NCI-H446 (cell line): ENCODE measurements at regions not wholly inside any gene's neighbourhood (a gene's known extent, or its start where the extent isn't known, plus 50 kb on each side); places are given as distances from the start of the nearest gene placed in this dataset.

Source experiments
- DNase-seq, 2 experiments: peaks; one replicate each; lab custom pipeline; 2025; lab: John Stamatoyannopoulos, UW

- no peak for DNase-seq
Observed at GRCh38 chr9:115615821-115616665, 498.1 kb upstream of the TNC start.

GRCh38 chr9:115616666-115617239, 498.8 kb upstream of the TNC start:
- DNase-seq: no peak

GRCh38 chr9:115625251-115625650, 507.3 kb upstream of the TNC start:
- DNase-seq: no peak

- no peak for DNase-seq
Observed at GRCh38 chr9:115625954-115626353, 508.0 kb upstream of the TNC start.

- no peak for DNase-seq
Observed at GRCh38 chr9:115627511-115627910, 509.6 kb upstream of the TNC start.

- no peak for DNase-seq
Observed at GRCh38 chr9:115628426-115628825, 510.5 kb upstream of the TNC start.

- DNase-seq: no peak
Observed at GRCh38 chr9:115629879-115630840, 512.2 kb upstream of the TNC start.

GRCh38 chr9:115632391-115632790, 514.4 kb upstream of the TNC start:
- DNase-seq: no peak

GRCh38 chr9:115633104-115633503, 515.1 kb upstream of the TNC start:
- no peak for DNase-seq

GRCh38 chr9:115635680-115636383, 517.8 kb upstream of the PAPPA start:
- DNase-seq: no peak

- no peak for DNase-seq
Observed at GRCh38 chr9:115636596-115636995, 517.0 kb upstream of the PAPPA start.

- no peak for DNase-seq
Observed at GRCh38 chr9:115637661-115638060, 515.9 kb upstream of the PAPPA start.

GRCh38 chr9:115640887-115641286, 512.7 kb upstream of the PAPPA start:
- no peak for DNase-seq

- DNase-seq: no peak
Observed at GRCh38 chr9:115642285-115642684, 511.3 kb upstream of the PAPPA start.

- DNase-seq: no peak
Observed at GRCh38 chr9:115643948-115644727, 509.5 kb upstream of the PAPPA start.

- DNase-seq: no peak
Observed at GRCh38 chr9:115649991-115650472, 503.6 kb upstream of the PAPPA start.

- DNase-seq: no peak
Observed at GRCh38 chr9:115650768-115651167, 502.8 kb upstream of the PAPPA start.

GRCh38 chr9:115651461-115651860, 502.1 kb upstream of the PAPPA start:
- no peak for DNase-seq

- DNase-seq: no peak
Observed at GRCh38 chr9:115653171-115653606, 500.4 kb upstream of the PAPPA start.

- DNase-seq: no peak
Observed at GRCh38 chr9:115657695-115658094, 495.9 kb upstream of the PAPPA start.

- no peak for DNase-seq
Observed at GRCh38 chr9:115665519-115665918, 488.1 kb upstream of the PAPPA start.
